Transverse colon (tissue), 4 donors: ENCODE measurements at regions not wholly inside any gene's neighbourhood (a gene's known extent, or its start where the extent isn't known, plus 50 kb on each side); places are given as distances from the start of the nearest gene placed in this dataset.

Source experiments
- DNase-seq: peaks from one replicate; pipeline ENCODE4 v3.0.0-alpha.2; 2019
- H3K27ac ChIP-seq, 4 donors: fragments of 200-600 bp; sonication (generic); 2 replicates each; pipeline ENCODE4 v1.5.1; 2016 to 2018; ENCODE audit warnings: inconsistent platforms in 4 of 4
- H3K27me3 ChIP-seq: fragments of 200-600 bp; sonication (generic); 2 replicates; pipeline ENCODE4 v1.5.1; 2017; ENCODE audit warnings: inconsistent platforms
- H3K36me3 ChIP-seq, 4 donors: fragments of 200-600 bp; sonication (generic); 2 replicates each; pipeline ENCODE4 v1.5.1; 2017 to 2019; ENCODE audit warnings: inconsistent platforms in 4 of 4
- H3K4me1 ChIP-seq, 4 donors: fragments of 200-600 bp; sonication (generic); 2 replicates each; pipeline ENCODE4 v1.5.1; 2017 to 2020; ENCODE audit warnings: inconsistent platforms in 4 of 4
- H3K4me3 ChIP-seq, 4 donors: fragments of 200-600 bp; sonication (generic); 1 replicate in 1 of 4; 2 replicates in 3 of 4; pipeline versions ENCODE4 v1.5.1 to v1.6.1; 2017 to 2019; ENCODE audit warnings: inconsistent platforms in 4 of 4
- H3K9me3 ChIP-seq, 2 donors: fragments of 200-600 bp; sonication (generic); 2 replicates each; pipeline ENCODE4 v1.5.1; 2017 to 2019; ENCODE audit warnings: inconsistent platforms in 2 of 2
- CTCF ChIP-seq, 5 experiments: fragments of 200-600 bp in 3 of 5; fragments of 450-650 bp in 2 of 5; sonication (generic) in 3 of 5; IDR thresholded peaks; 1 replicate in 2 of 5; 2 replicates in 3 of 5; pipeline ENCODE4 v1.5.1; 2016 to 2017; ENCODE audit warnings: antibody characterized with exemption in 5 of 5, inconsistent platforms in 3 of 5, mild to moderate bottlenecking in 2 of 5, moderate library complexity in 1 of 5
- EP300 ChIP-seq: sonication (generic); formaldehyde crosslinking; IDR thresholded peaks from one replicate; pipeline ENCODE4 v1.6.1; 2017; ENCODE audit warnings: antibody characterized with exemption, low read depth
- POLR2A ChIP-seq: fragments of 450-650 bp; IDR thresholded peaks from one replicate; pipeline ENCODE4 v1.6.1; 2016; ENCODE audit warnings: antibody characterized with exemption, mild to moderate bottlenecking, moderate library complexity
- POLR2AphosphoS5 ChIP-seq, 3 donors: sonication (generic); formaldehyde crosslinking; IDR thresholded peaks; one replicate each; pipeline ENCODE4 v1.6.1; 2016; ENCODE audit warnings: antibody characterized with exemption in 3 of 3
- WGBS, 2 donors: methylation state at CpG; one replicate each; pipeline ENCODE4 v1.1.5; 2018; ENCODE audit warnings: low coverage in 1 of 2; 5-methylcytosine and 5-hydroxymethylcytosine counted together
- in situ Hi-C, 4 donors: fragments of 200-750 bp; cut with MboI; loops; one replicate each; pipeline versions ENCODE4 v1.15.0 to v1.15.1; 2017; ENCODE audit warnings: low sequenced_read_pairs in 3 of 4, low pct_ligation_motif_present in 1 of 4, low pct_unique_long_range_greater_than_20kb in 1 of 4
- intact Hi-C: fragments of 100-400 bp; cut with DNase I; formaldehyde crosslinking; loops from one replicate; pipeline ENCODE4 v1.15.1; 2023; ENCODE audit warnings: low total_unique reads

- intact Hi-C loops = no loop called here
- H3K36me3 ChIP-seq = no peaks in the 10 kb centered on the region
- no peaks in the 10 kb centered on the region for H3K27me3 ChIP-seq
- no peak for DNase-seq
- TF ChIP-seq CTCF (IDR thresholded peaks at IDR 0.05) (no peak), POLR2AphosphoS5 (IDR thresholded peaks at IDR 0.05) (no peak), EP300 (no peak), POLR2A (no peak)
- H3K4me3 ChIP-seq = no peak overlapping the region
- no peaks in the 10 kb centered on the region for H3K9me3 ChIP-seq
- WGBS, 2 donors = 71% methylated on average over 3 of the region's 3 CpGs; no CpG with 5 or more reads in 1 of the 2 donors
- no peak overlapping the region for H3K27ac ChIP-seq
- no peaks in the 10 kb centered on the region for H3K4me1 ChIP-seq
- in situ Hi-C loops = no loop called here
Observed at GRCh38 chrX:149151805-149152757, 353.0 kb downstream of the IDS start.

GRCh38 chrX:149145845-149146285 lies 359.2 kb downstream of the IDS start:
- Histone ChIP-seq H3K4me3 (no peak overlapping the region), H3K27ac (no peak overlapping the region), H3K9me3 (no peaks in the 10 kb centered on the region), H3K36me3 (no peaks in the 10 kb centered on the region), H3K27me3 (no peaks in the 10 kb centered on the region), H3K4me1 (no peaks in the 10 kb centered on the region)
- in situ Hi-C loops (no loop called here), intact Hi-C loops (no loop called here)
- no peak for TF ChIP-seq POLR2AphosphoS5 (IDR thresholded peaks at IDR 0.05)
- TF ChIP-seq POLR2A = no peak
- TF ChIP-seq CTCF (IDR thresholded peaks at IDR 0.05) = no peak
- TF ChIP-seq EP300 = no peak
- WGBS, 2 donors = 60% methylated on average over 3 of the region's 3 CpGs; no CpG with 5 or more reads in 1 of the 2 donors
- no peak for DNase-seq

- TF ChIP-seq EP300 (no peak), POLR2A (no peak), POLR2AphosphoS5 (IDR thresholded peaks at IDR 0.05) (no peak), CTCF (IDR thresholded peaks at IDR 0.05) (no peak)
- Histone ChIP-seq H3K27ac (no peak overlapping the region), H3K4me1 (no peaks in the 10 kb centered on the region), H3K9me3 (no peaks in the 10 kb centered on the region), H3K27me3 (no peaks in the 10 kb centered on the region), H3K4me3 (no peak overlapping the region), H3K36me3 (no peaks in the 10 kb centered on the region)
- in situ Hi-C loops (no loop called here), intact Hi-C loops (no loop called here)
- WGBS, 2 donors = 57 to 69% methylated on average over 3 of the region's 3 CpGs
- DNase-seq = no peak
Observed at GRCh38 chrX:149131774-149132173, 373.3 kb downstream of the IDS start.

- no peaks in the 10 kb centered on the region for H3K9me3 ChIP-seq
- DNase-seq = no peak
- WGBS, 2 donors = 43% methylated on average over 5 of the region's 5 CpGs; no CpG with 5 or more reads in 1 of the 2 donors
- H3K27me3 ChIP-seq = no peaks in the 10 kb centered on the region
- H3K36me3 ChIP-seq = no peaks in the 10 kb centered on the region
- no peak overlapping the region for H3K4me3 ChIP-seq
- no peak overlapping the region for H3K27ac ChIP-seq
- intact Hi-C loops (no loop called here), in situ Hi-C loops (no loop called here)
- H3K4me1 ChIP-seq = no peaks in the 10 kb centered on the region
- no peak for TF ChIP-seq EP300
- no peak for TF ChIP-seq POLR2AphosphoS5 (IDR thresholded peaks at IDR 0.05)
- no peak for TF ChIP-seq CTCF (IDR thresholded peaks at IDR 0.05)
- no peak for TF ChIP-seq POLR2A
Observed at GRCh38 chrX:149129767-149130166, 375.3 kb downstream of the IDS start.
